Testis (tissue), 2 donors: ENCODE measurements at regions not wholly inside any gene's neighbourhood (a gene's known extent, or its start where the extent isn't known, plus 50 kb on each side); places are given as distances from the start of the nearest gene placed in this dataset.

ENCODE experiments used
- CTCF ChIP-seq, 3 experiments: fragments of 450-650 bp in 2 of 3; fragments of 200-600 bp in 1 of 3; sonication (generic) in 1 of 3; IDR thresholded peaks; one replicate each; pipeline ENCODE4 v1.5.1; 2016 to 2019; ENCODE audit warnings: antibody characterized with exemption in 3 of 3, mild to moderate bottlenecking in 2 of 3, moderate library complexity in 1 of 3
- POLR2A ChIP-seq: fragments of 450-650 bp; IDR thresholded peaks from one replicate; pipeline ENCODE4 v1.6.1; 2017; ENCODE audit warnings: antibody characterized with exemption, mild to moderate bottlenecking, moderate library complexity

GRCh38 chr11:131111775-131112174 lies 195.5 kb upstream of the SNX19 start:
- TF ChIP-seq CTCF (IDR thresholded peaks at IDR 0.05) (no peak), POLR2A (no peak)
